ENCODE measurements at regions not wholly inside any gene's neighbourhood (a gene's known extent, or its start where the extent isn't known, plus 50 kb on each side); places are given as distances from the start of the nearest gene placed in this dataset.

- H3K36me3 Mint-ChIP-seq = no peaks in the 10 kb centered on the region
- Histone ChIP-seq H3K27me3 (ENCODE audit: control insufficient read depth, insufficient read depth, low read length) (no peaks in the 10 kb centered on the region), H3K36me3 (ENCODE audit: control insufficient read depth, insufficient read depth, low read length) (no peaks in the 10 kb centered on the region), H3K4me3 (ENCODE audit: low read depth, low read length) (no peak overlapping the region), H3K9me3 (ENCODE audit: control insufficient read depth in 2 of 2, low read length in 2 of 2) (no peaks in the 10 kb centered on the region), H3K4me1 (ENCODE audit: control insufficient read depth, insufficient read depth, low read length, poor library complexity, severe bottlenecking) (no peaks in the 10 kb centered on the region), H3K27ac (ENCODE audit: insufficient read depth, low read length, poor library complexity, severe bottlenecking) (no peak overlapping the region)
- H3K9me3 Mint-ChIP-seq = peaks cover 0 to 1% (median 0%) of the 10 kb centered on the region in 7 donors
- H3K27ac Mint-ChIP-seq = no peak overlapping the region
- ATAC-seq (ENCODE audit: low read depth in 2 of 2) (no peak), DNase-seq (no peak)
- H3K4me3 Mint-ChIP-seq = no peak overlapping the region
- no peaks in the 10 kb centered on the region for H3K27me3 Mint-ChIP-seq
- no peaks in the 10 kb centered on the region for H3K4me1 Mint-ChIP-seq
Measured at GRCh38 chr9:135340143-135340655, 139.4 kb upstream of the PPP1R26 start.

GRCh38 chr9:135340726-135341475 lies 138.7 kb upstream of the PPP1R26 start:
- H3K9me3 Mint-ChIP-seq = peaks cover 0 to 1% (median 0%) of the 10 kb centered on the region in 7 donors
- ATAC-seq (ENCODE audit: low read depth in 2 of 2) (no peak), DNase-seq (no peak)
- Histone ChIP-seq H3K36me3 (ENCODE audit: control insufficient read depth, insufficient read depth, low read length) (no peaks in the 10 kb centered on the region), H3K4me3 (ENCODE audit: low read depth, low read length) (no peak overlapping the region), H3K9me3 (ENCODE audit: control insufficient read depth in 2 of 2, low read length in 2 of 2) (no peaks in the 10 kb centered on the region), H3K27ac (ENCODE audit: insufficient read depth, low read length, poor library complexity, severe bottlenecking) (no peak overlapping the region), H3K4me1 (ENCODE audit: control insufficient read depth, insufficient read depth, low read length, poor library complexity, severe bottlenecking) (no peaks in the 10 kb centered on the region), H3K27me3 (ENCODE audit: control insufficient read depth, insufficient read depth, low read length) (no peaks in the 10 kb centered on the region)
- no peaks in the 10 kb centered on the region for H3K27me3 Mint-ChIP-seq
- H3K27ac Mint-ChIP-seq = no peak overlapping the region
- no peak overlapping the region for H3K4me3 Mint-ChIP-seq
- no peaks in the 10 kb centered on the region for H3K4me1 Mint-ChIP-seq
- no peaks in the 10 kb centered on the region for H3K36me3 Mint-ChIP-seq

GRCh38 chr9:135341612-135342169 lies 137.9 kb upstream of the PPP1R26 start:
- Histone ChIP-seq H3K27me3 (ENCODE audit: control insufficient read depth, insufficient read depth, low read length) (no peaks in the 10 kb centered on the region), H3K4me1 (ENCODE audit: control insufficient read depth, insufficient read depth, low read length, poor library complexity, severe bottlenecking) (no peaks in the 10 kb centered on the region), H3K27ac (ENCODE audit: insufficient read depth, low read length, poor library complexity, severe bottlenecking) (no peak overlapping the region), H3K9me3 (ENCODE audit: control insufficient read depth in 2 of 2, low read length in 2 of 2) (no peaks in the 10 kb centered on the region), H3K36me3 (ENCODE audit: control insufficient read depth, insufficient read depth, low read length) (no peaks in the 10 kb centered on the region), H3K4me3 (ENCODE audit: low read depth, low read length) (no peak overlapping the region)
- Mint-ChIP-seq H3K4me1 (no peaks in the 10 kb centered on the region), H3K27me3 (no peaks in the 10 kb centered on the region), H3K4me3 (no peak overlapping the region), H3K36me3 (no peaks in the 10 kb centered on the region), H3K27ac (no peak overlapping the region), H3K9me3 (peaks cover 0 to 1% (median 0%) of the 10 kb centered on the region in 7 donors)
- no peak for DNase-seq
- no peak for ATAC-seq (ENCODE audit: low read depth in 2 of 2)

GRCh38 chr9:135342206-135343130 lies 137.1 kb upstream of the PPP1R26 start:
- Mint-ChIP-seq H3K27me3 (no peaks in the 10 kb centered on the region), H3K4me3 (no peak overlapping the region), H3K4me1 (no peaks in the 10 kb centered on the region), H3K27ac (no peak overlapping the region), H3K9me3 (peaks cover 0 to 1% (median 0%) of the 10 kb centered on the region in 7 donors), H3K36me3 (no peaks in the 10 kb centered on the region)
- Histone ChIP-seq H3K27me3 (ENCODE audit: control insufficient read depth, insufficient read depth, low read length) (no peaks in the 10 kb centered on the region), H3K27ac (ENCODE audit: insufficient read depth, low read length, poor library complexity, severe bottlenecking) (no peak overlapping the region), H3K4me3 (ENCODE audit: low read depth, low read length) (no peak overlapping the region), H3K9me3 (ENCODE audit: control insufficient read depth in 2 of 2, low read length in 2 of 2) (no peaks in the 10 kb centered on the region), H3K36me3 (ENCODE audit: control insufficient read depth, insufficient read depth, low read length) (no peaks in the 10 kb centered on the region), H3K4me1 (ENCODE audit: control insufficient read depth, insufficient read depth, low read length, poor library complexity, severe bottlenecking) (no peaks in the 10 kb centered on the region)
- ATAC-seq (ENCODE audit: low read depth in 2 of 2) (no peak), DNase-seq (no peak)

- Histone ChIP-seq H3K9me3 (ENCODE audit: control insufficient read depth in 2 of 2, low read length in 2 of 2) (no peaks in the 10 kb centered on the region), H3K4me3 (ENCODE audit: low read depth, low read length) (no peak overlapping the region), H3K27ac (ENCODE audit: insufficient read depth, low read length, poor library complexity, severe bottlenecking) (no peak overlapping the region), H3K27me3 (ENCODE audit: control insufficient read depth, insufficient read depth, low read length) (no peaks in the 10 kb centered on the region), H3K4me1 (ENCODE audit: control insufficient read depth, insufficient read depth, low read length, poor library complexity, severe bottlenecking) (no peaks in the 10 kb centered on the region), H3K36me3 (ENCODE audit: control insufficient read depth, insufficient read depth, low read length) (no peaks in the 10 kb centered on the region)
- Mint-ChIP-seq H3K4me1 (no peaks in the 10 kb centered on the region), H3K27me3 (no peaks in the 10 kb centered on the region), H3K27ac (no peak overlapping the region), H3K9me3 (peaks cover 0 to 1% (median 0%) of the 10 kb centered on the region in 7 donors), H3K4me3 (no peak overlapping the region), H3K36me3 (no peaks in the 10 kb centered on the region)
- ATAC-seq (ENCODE audit: low read depth in 2 of 2) = no peak
- no peak for DNase-seq
Measured at GRCh38 chr9:135343136-135343535, 136.4 kb upstream of the PPP1R26 start.

GRCh38 chr9:135343837-135344522 lies 135.6 kb upstream of the PPP1R26 start:
- no peak for ATAC-seq (ENCODE audit: low read depth in 2 of 2)
- no peaks in the 10 kb centered on the region for H3K4me1 Mint-ChIP-seq
- Histone ChIP-seq H3K4me1 (ENCODE audit: control insufficient read depth, insufficient read depth, low read length, poor library complexity, severe bottlenecking) (no peaks in the 10 kb centered on the region), H3K36me3 (ENCODE audit: control insufficient read depth, insufficient read depth, low read length) (no peaks in the 10 kb centered on the region), H3K27ac (ENCODE audit: insufficient read depth, low read length, poor library complexity, severe bottlenecking) (no peak overlapping the region), H3K27me3 (ENCODE audit: control insufficient read depth, insufficient read depth, low read length) (no peaks in the 10 kb centered on the region), H3K4me3 (ENCODE audit: low read depth, low read length) (no peak overlapping the region), H3K9me3 (ENCODE audit: control insufficient read depth in 2 of 2, low read length in 2 of 2) (no peaks in the 10 kb centered on the region)
- H3K9me3 Mint-ChIP-seq = peaks cover 0 to 1% (median 0%) of the 10 kb centered on the region in 7 donors
- H3K27ac Mint-ChIP-seq = no peak overlapping the region
- DNase-seq = peak in 2 of 3 donors; percentile 8 to 26
- H3K36me3 Mint-ChIP-seq = no peaks in the 10 kb centered on the region
- H3K4me3 Mint-ChIP-seq = no peak overlapping the region
- H3K27me3 Mint-ChIP-seq = no peaks in the 10 kb centered on the region

GRCh38 chr9:135344523-135344901 lies 135.1 kb upstream of the PPP1R26 start:
- no peak overlapping the region for H3K27ac Mint-ChIP-seq

More at GRCh38 chr9:135344523-135344901, 135.1 kb upstream of the PPP1R26 start:
- H3K4me3 ChIP-seq (ENCODE audit: low read depth, low read length) = no peak overlapping the region
- H3K9me3 ChIP-seq (ENCODE audit: control insufficient read depth in 2 of 2, low read length in 2 of 2) = no peaks in the 10 kb centered on the region
- DNase-seq (no peak), ATAC-seq (ENCODE audit: low read depth in 2 of 2) (no peak)
- no peaks in the 10 kb centered on the region for H3K36me3 ChIP-seq (ENCODE audit: control insufficient read depth, insufficient read depth, low read length)
- H3K27me3 ChIP-seq (ENCODE audit: control insufficient read depth, insufficient read depth, low read length) = no peaks in the 10 kb centered on the region
- H3K27ac ChIP-seq (ENCODE audit: insufficient read depth, low read length, poor library complexity, severe bottlenecking) = no peak overlapping the region
- Mint-ChIP-seq H3K36me3 (no peaks in the 10 kb centered on the region), H3K4me1 (no peaks in the 10 kb centered on the region), H3K27me3 (no peaks in the 10 kb centered on the region), H3K9me3 (peaks cover 0 to 1% (median 0%) of the 10 kb centered on the region in 7 donors), H3K4me3 (no peak overlapping the region)
- no peaks in the 10 kb centered on the region for H3K4me1 ChIP-seq (ENCODE audit: control insufficient read depth, insufficient read depth, low read length, poor library complexity, severe bottlenecking)
